GM21723 (cell line): ENCODE measurements at regions not wholly inside any gene's neighbourhood (a gene's known extent, or its start where the extent isn't known, plus 50 kb on each side); places are given as distances from the start of the nearest gene placed in this dataset.
"Not testable (repeated sequence)": the region's sequence is repeated elsewhere in the genome, so short reads cannot be mapped to it uniquely, and the experiment has no call there.

Experiments
- ATAC-seq: cut with Tn5 transposase; IDR thresholded peaks from one replicate; pipeline ENCODE4 v1.9.1; 2021; ENCODE audit warnings: mild to moderate bottlenecking, moderate library complexity; ENCODE audit not compliant: unreplicated experiment

GRCh38 chr11:45412521-45412920, 126.4 kb upstream of the SYT13 start:
- ATAC-seq: no peak

GRCh38 chr11:45412051-45412471, 125.9 kb upstream of the SYT13 start:
- no peak for ATAC-seq

- no peak for ATAC-seq
Measured at GRCh38 chr11:45411228-45411946, 125.2 kb upstream of the SYT13 start.

GRCh38 chr11:45410391-45411227, 124.5 kb upstream of the SYT13 start:
- ATAC-seq: no peak

- ATAC-seq: no peak
Measured at GRCh38 chr11:45409587-45409986, 123.4 kb upstream of the SYT13 start.

- ATAC-seq: no peak
Measured at GRCh38 chr11:45407226-45407625, 121.1 kb upstream of the SYT13 start.

- ATAC-seq: no peak
Measured at GRCh38 chr11:45405916-45406670, 120.0 kb upstream of the SYT13 start.

- ATAC-seq: not testable (repeated sequence)
Measured at GRCh38 chr11:45403521-45403920, 117.4 kb upstream of the SYT13 start.

GRCh38 chr11:45402049-45402630, 116.0 kb upstream of the SYT13 start:
- ATAC-seq: no peak

GRCh38 chr11:45400591-45400990, 114.5 kb upstream of the SYT13 start:
- ATAC-seq: no peak

- no peak for ATAC-seq
Measured at GRCh38 chr11:45399166-45399565, 113.0 kb upstream of the SYT13 start.

GRCh38 chr11:45398325-45398724, 112.2 kb upstream of the SYT13 start:
- ATAC-seq: no peak

GRCh38 chr11:45396394-45396793, 110.3 kb upstream of the SYT13 start:
- ATAC-seq: no peak

GRCh38 chr11:45395947-45396346, 109.8 kb upstream of the SYT13 start:
- no peak for ATAC-seq

GRCh38 chr11:45395421-45395820, 109.3 kb upstream of the SYT13 start:
- ATAC-seq: no peak

- no peak for ATAC-seq
Measured at GRCh38 chr11:45394294-45395085, 108.3 kb upstream of the SYT13 start.

- no peak for ATAC-seq
Measured at GRCh38 chr11:45393826-45394225, 107.7 kb upstream of the SYT13 start.

- no peak for ATAC-seq
Measured at GRCh38 chr11:45393334-45393733, 107.2 kb upstream of the SYT13 start.

GRCh38 chr11:45392591-45393091, 106.5 kb upstream of the SYT13 start:
- ATAC-seq: no peak

- ATAC-seq: no peak
Measured at GRCh38 chr11:45392154-45392553, 106.0 kb upstream of the SYT13 start.
